ENCODE measurements at regions not wholly inside any gene's neighbourhood (a gene's known extent, or its start where the extent isn't known, plus 50 kb on each side); places are given as distances from the start of the nearest gene placed in this dataset.

DNA sequence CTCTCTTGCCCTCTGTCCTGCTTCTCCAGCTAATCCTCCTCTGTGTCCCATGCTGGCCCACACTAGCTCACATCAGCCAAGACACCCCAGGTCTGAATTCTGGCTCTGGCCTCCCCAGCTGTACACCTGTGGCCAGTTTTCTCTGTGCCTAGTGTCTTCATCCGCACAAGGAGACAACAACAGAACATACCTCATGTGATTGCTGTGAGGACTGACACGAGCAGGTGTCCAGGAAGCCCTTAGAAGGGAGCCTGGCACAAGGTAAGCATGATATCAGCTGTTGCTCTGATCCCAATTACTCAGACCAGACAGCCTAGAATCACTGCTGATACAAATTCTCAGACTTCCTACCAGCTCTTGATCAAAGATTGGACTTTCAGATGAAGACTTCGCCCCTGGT is 71.2 kb upstream of the GJB5 start:
- CTCF ChIA-PET, result no interaction called here
- POLR2A ChIA-PET, result no interaction called here

DNA sequence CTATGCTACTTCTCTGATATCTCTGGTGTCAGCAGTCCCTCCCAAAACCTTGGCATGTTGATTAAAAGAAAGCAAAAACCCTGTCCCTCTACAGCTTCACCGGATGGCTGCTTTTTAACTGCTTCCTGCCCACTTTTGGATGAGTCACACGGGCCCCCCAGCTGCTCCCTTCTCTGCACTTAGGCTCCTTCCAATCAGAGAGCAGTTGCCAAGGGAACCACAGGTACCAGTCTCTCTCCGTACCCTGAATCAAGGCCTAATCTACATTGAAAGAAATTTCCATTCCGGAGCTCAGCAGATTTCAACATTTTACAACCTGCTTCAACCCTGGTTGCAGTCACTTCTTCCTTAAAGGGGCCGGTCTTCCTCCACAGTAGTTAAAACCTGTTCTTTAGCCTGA is 70.6 kb upstream of the GJB5 start:
- ChIA-PET POLR2A (no interaction called here), CTCF (no interaction called here)

DNA sequence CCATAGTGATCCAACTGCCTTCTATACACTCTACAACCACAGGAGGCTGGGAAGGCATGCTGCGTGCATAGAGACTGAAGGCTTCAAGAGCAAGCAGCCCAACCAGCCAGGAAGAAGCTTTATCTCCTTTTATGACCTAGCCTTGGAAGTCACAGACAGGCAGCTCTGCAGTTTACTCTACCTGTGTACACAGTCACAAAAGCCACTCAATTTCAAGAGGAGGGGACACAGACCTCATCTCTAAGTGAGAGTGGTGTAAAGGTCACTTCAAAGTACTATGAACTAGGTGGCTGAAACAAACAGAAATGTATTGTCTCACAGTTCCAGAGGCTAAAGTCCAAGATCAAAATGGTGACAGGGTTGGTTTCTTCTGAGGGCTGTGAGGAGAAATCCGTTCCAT is 69.6 kb upstream of the GJB5 start:
- POLR2A ChIA-PET, result no interaction called here
- CTCF ChIA-PET, result no interaction called here

DNA sequence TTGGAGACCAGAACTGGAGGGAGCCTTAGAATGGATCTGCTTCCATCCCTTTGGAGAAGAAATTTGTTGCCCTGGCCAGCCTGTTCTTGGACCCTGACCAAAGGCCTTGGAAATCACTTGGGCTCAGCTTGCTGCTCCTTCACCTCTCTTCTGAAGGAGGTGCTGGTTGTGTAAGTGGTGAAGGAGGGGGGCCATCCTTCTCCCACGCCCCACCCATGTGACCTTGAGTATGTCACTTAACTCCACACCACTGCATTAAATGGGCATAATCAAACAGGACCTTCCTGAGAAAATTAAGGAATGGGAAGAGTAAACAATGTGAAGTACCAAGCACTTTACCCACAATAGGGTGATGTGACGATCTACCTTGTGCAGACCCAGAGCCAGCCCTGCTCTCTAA is 68.3 kb upstream of the GJB5 start:
- CTCF ChIA-PET, result no interaction called here
- POLR2A ChIA-PET, result no interaction called here

DNA sequence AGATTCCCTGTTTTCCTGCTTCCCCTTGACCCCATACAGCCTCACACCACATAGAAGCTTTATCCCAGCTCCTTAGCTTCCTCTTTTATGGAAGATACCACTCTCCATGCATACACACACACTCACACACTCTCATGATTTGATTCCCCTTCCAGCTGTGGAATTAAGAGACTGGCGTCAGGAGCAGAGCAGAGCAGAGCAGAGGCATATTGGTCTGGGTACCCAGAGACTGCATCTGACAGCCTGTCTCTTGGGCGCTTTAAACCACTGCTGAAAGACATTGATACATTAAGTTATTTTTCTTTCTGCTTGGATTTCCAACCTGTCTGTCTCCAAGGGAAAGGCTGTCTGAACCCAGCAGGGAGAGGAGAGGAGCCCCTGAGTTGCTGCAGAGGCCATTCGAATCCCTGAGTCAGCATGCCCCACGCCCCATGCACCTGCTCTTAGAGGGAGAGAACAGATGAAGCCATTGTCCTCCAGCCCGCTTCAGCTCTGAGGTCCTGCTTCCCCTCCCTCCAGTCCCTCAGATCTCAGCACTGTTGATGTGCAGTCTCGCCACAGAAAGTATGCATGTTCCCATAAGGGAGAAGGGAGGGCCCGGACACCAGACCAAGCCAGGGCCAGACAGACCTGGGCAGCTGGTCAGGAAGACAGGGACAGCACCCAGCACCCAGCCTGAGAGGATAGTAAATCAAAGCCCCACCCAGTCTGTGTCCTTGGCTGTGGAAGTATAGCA is 66.7 kb upstream of the GJB5 start:
- POLR2A ChIA-PET, result no interaction called here
- CTCF ChIA-PET, result no interaction called here

DNA sequence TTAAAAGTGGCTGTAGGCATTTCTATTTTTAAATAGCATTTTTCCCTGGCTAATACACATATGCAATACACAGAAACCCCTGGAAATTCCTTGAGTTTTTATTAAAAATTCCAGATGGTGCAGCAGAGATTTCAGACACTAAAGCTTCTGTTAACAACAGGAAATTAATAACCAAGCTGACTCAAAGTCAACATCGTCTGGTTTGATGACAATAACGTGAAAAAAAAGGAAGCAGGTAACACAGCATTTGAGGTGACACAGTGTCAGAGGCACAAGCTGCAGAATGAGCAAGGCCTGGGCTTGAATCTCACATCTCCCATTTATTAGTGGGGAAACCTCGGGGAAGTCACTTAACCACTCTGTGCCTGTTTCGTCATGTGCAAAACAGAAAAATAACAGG is 64.6 kb upstream of the GJB5 start:
- ChIA-PET CTCF (no interaction called here), POLR2A (no interaction called here)

DNA sequence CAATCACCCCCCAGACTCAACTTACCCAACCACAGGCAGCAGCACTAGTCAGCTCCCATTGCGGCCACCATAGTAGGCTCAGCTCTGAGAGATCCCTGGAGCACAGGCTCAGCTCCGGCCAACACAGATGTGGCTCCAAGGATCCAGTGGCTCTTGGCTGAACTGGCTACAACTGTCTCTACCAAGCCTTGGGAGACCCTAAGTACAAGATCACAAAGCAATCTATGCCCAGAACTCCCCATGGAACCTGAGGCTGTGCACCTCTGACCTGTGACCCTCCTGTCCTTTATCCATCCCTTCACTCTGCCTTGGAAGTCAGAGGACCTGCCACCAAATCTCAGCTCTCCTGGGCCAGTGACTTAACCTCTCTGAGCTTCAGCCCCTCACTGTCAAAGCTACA is 61.8 kb upstream of the GJB5 start:
- POLR2A ChIA-PET, result no interaction called here
- CTCF ChIA-PET, result no interaction called here

DNA sequence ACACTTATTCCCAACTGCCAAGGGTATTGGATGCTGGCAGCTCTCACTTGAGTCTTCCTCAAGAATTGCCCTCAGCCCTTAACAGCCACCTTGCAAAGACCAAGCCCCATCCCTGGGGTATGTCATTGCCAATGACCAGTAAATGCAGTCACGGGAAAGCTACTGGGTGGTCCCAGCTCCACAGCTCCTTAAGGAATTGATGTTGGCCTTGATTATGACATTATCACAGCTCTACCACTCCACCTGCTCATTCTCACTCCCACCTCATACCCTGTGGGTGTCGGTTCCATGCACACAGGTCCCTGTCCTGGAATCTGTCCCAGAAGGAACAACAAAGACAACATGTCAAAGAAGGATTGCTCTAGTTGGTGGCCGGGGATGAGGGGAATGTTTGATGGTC is 60.5 kb upstream of the GJB5 start:
- POLR2A ChIA-PET, result no interaction called here
- CTCF ChIA-PET, result no interaction called here

DNA sequence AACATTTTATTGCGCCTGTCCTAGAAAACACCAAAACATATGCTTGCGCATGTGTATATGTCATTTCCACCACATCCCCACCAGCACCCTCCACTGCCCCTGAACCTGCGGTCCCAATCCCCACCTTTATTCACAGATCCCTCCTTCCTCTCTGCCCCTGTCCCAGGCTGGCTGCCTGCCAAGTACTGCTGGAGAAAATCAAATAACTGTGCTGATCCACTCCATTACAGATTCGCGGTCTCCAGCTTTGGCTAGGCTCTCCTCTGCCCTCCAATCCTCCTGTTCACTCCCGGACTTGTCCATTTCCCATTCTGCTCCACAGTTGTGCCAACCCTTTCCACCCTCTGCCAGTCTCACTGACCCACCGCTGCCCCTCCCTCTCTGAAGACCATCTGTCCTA is 59.3 kb upstream of the GJB5 start:
- ChIA-PET CTCF (no interaction called here), POLR2A (no interaction called here)

DNA sequence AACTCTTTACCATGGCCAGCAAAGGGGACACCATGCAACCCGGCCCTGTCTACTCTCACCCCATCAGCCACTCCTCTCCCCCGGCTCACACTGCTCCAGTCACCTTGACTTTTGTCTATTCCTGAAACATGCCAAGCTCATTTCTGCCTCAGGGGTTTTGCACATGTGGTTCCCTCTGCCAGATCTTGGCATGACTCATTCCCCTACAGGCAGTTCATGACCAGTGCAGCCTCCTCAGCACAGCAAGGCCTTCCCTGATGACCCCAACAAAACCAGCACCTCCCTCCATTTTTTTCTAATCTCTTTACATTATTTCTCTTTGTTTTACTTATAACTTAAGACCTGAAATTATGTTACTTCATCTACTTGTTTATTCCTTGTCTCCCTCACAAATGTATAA is 58.6 kb upstream of the GJB5 start:
- CTCF ChIA-PET, result no interaction called here
- POLR2A ChIA-PET, result no interaction called here

DNA sequence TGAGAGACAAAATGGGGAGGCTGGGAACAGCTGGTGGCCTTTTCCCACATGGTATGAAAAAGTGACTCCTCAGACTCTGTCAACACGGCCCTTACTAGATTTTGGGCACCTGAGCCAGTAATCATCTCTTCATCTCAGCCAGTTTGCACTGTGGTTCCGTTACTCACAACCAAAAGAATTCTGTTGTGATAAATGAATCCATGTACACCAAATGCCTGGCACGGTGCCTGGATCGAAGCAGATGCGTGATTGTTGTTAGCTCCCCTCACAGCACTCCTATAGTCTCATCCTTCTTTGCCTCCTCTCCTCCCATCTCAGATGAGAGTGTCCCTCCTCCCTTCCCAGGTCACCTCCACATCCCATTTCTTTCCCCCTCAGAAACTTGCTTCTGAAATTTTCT is 57.9 kb upstream of the GJB5 start:
- CTCF ChIA-PET, result no interaction called here
- POLR2A ChIA-PET, result no interaction called here

DNA sequence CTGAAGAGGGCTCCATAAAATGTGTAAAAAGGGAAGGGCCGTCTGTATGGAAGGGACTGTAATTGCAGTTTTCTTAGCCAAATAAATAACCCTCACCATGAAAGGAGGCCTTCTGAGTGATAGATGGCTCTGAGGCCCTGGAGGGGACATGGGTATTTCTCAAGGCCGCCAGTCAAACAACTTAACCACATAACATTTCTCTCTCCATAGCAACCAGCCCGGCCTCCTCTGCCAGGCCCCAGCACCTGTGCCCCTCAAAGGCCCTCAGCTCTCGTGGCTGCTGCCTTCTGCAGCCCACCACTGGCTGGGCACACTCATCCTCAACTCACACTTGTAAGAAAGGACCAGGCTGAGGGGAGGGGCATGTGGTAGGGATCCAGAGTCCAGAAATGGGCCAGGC is 57.0 kb upstream of the GJB5 start:
- CTCF ChIA-PET, result no interaction called here

DNA sequence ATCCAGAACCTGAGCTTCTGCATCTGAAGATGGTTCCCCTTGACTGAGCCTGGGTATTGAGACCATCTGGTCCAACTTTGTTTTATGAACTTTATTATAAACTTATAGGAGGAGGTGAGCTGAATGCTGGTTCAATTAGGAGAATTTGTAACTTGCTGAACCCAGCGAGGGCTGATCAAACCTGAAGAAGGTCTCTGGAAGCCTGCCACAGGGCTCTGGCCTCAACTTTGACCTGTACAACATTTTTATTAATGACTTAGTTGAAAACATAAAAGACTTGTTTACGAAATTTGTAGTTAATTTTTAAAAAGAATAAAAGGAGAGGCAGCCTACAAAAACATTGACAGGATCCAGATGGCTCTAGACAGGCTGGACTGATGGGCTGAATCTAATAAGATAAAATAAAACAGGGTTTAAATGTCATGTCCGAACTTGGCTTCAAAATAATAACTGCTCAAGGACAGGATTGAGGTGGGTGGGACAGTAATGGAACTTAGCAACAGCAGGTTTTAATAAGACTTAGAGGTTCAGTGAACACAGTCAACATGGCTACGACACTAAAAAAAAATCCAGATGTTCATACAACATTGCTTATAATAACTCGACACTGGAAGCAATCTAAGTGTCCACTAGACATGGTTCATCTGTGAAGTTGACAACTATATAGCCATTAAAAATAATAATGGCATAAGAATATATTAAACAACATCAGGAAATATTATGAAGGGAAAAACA is 53.4 kb upstream of the GJB5 start:
- ChIA-PET CTCF (no interaction called here), POLR2A (no interaction called here)

More for the DNA sequence above, 57.0 kb upstream of the GJB5 start:
- POLR2A ChIA-PET, result no interaction called here

All from activated CD8-positive, alpha-beta memory T cell treated with anti-CD3 and anti-CD28 coated beads for 36 hours (primary cell).